Heart right ventricle (tissue), 16 donors: ENCODE measurements at regions not wholly inside any gene's neighbourhood (a gene's known extent, or its start where the extent isn't known, plus 50 kb on each side); places are given as distances from the start of the nearest gene placed in this dataset.
A peak's percentile ranks its signal among the peaks of the same experiment; 100 is the strongest.

Experiments
- ATAC-seq, 8 donors: fragments of 200-7000 bp; cut with Tn5 transposase; one replicate each; pipeline ENCODE4 v1.9.1; 2020; ENCODE audit warnings: mild to moderate bottlenecking in 8 of 8, moderate library complexity in 8 of 8, moderate number of reproducible peaks in 1 of 8
- DNase-seq, 2 donors: peaks; one replicate each; pipeline ENCODE4 v3.0.0-alpha.2; 2020
- H3K27ac ChIP-seq, 10 donors: fragments of 200-600 bp; sonication (generic) in 2 of 10; one replicate each; pipeline versions ENCODE4 v1.5.0 to v1.8.0; 2020 to 2022; ENCODE audit warnings: mild to moderate bottlenecking in 3 of 10
- H3K27me3 ChIP-seq, 7 donors: fragments of 200-600 bp; one replicate each; pipeline ENCODE4 v1.8.0; 2021 to 2022; ENCODE audit warnings: mild to moderate bottlenecking in 2 of 7
- H3K36me3 ChIP-seq, 9 donors: fragments of 200-600 bp; sonication (generic) in 1 of 9; one replicate each; pipeline versions ENCODE4 v1.5.0 to v1.8.0; 2020 to 2022; ENCODE audit warnings: mild to moderate bottlenecking in 2 of 9
- H3K4me1 ChIP-seq, 9 donors: fragments of 200-600 bp; sonication (generic) in 1 of 9; one replicate each; pipeline versions ENCODE4 v1.5.0 to v1.8.0; 2020 to 2022; ENCODE audit warnings: mild to moderate bottlenecking in 4 of 9
- H3K4me3 ChIP-seq, 10 donors: fragments of 200-600 bp; sonication (generic) in 2 of 10; one replicate each; pipeline versions ENCODE4 v1.5.0 to v1.8.0; 2020 to 2022; ENCODE audit warnings: mild to moderate bottlenecking in 7 of 10, moderate library complexity in 2 of 10
- H3K9me3 ChIP-seq, 11 donors: fragments of 200-600 bp in 10 of 11; sonication (generic) in 2 of 11; one replicate each; pipeline versions ENCODE4 v1.5.0 to v1.8.0; 2013 to 2022; ENCODE audit warnings: mild to moderate bottlenecking in 2 of 11, control low read depth in 1 of 11, moderate library complexity in 1 of 11
- CTCF ChIP-seq, 9 donors: fragments of 200-600 bp; sonication (generic) in 2 of 9; IDR thresholded peaks; one replicate each; pipeline versions ENCODE4 v1.5.0 to v1.8.0; 2021 to 2022; ENCODE audit warnings: antibody characterized with exemption in 9 of 9, mild to moderate bottlenecking in 5 of 9, moderate library complexity in 1 of 9
- WGBS, 2 donors: extraction: QIAGEN DNeasy Blood & Tissue Kit; methylation state at CpG; one replicate each; pipeline ENCODE4 v1.1.7; 2013; ENCODE audit warnings: inconsistent platforms in 1 of 2; 5-methylcytosine and 5-hydroxymethylcytosine counted together
- intact Hi-C, 10 donors: fragments of 100-400 bp; cut with DNase I; formaldehyde crosslinking; loops; one replicate each; pipeline versions ENCODE4 v1.11.1 to v1.14.2; 2022
- donor health status: Arrhythmogenic right ventricular cardiomyopathy.
- donor health status: ischemic (EF 13 %, LVEDD 7.1; RV severe dilation, severe dysfunction).
- donor health status: healthy with polysubstance abuse.
- donor health status: DM: no; HTN: yes; CAD: no.
- donor health status: DM: no; HTN: no; CAD: no.
- donor health status: ischemic (EF 25% LVEDD 6.9; RV normal size, moderate dysfunction).
- donor health status: ischemic (EF 25% LVEDD 5.7; RV mildly dilated, moderate dysfunction).
- donor health status: healthy.
- donor health status: DM: yes; HTN: yes; CAD: no.
- donor health status: Ischemic cardiomyopathy.
- donor health status: ischemic (EF 35%, LVEDD 5.7; RV mildly dilated, moderate dysfunction).
- donor health status: nonischemic (EF 11% LVEDD 7.7; RV severe dilation, severe dysfunction).
- donor health status: DM: yes; HTN: yes; CAD: no.
- donor health status: PGD.
- donor health status: ischemic (EF 29% LVEDD 5.4; RV normal size, mild dysfunction).
- donor health status: nonischemic (EF 23%, LVEDD 6.1; RV moderate dilation, normal function).

GRCh38 chr2:49687918-49688317 lies 533.6 kb upstream of the FSHR start:
- peak in 8 of 9 donors; percentile 21 to 56 (median 44) for TF ChIP-seq CTCF (IDR thresholded peaks at IDR 0.05)
- Histone ChIP-seq H3K4me3 (no peak overlapping the region), H3K27me3 (no peaks in the 10 kb centered on the region), H3K36me3 (no peaks in the 10 kb centered on the region), H3K9me3 (peaks cover 0 to 4% (median 0%) of the 10 kb centered on the region in 11 donors), H3K4me1 (no peaks in the 10 kb centered on the region), H3K27ac (no peak overlapping the region)
- 84 to 96% methylated on average over 1 of the region's 1 CpG for WGBS, 2 donors
- DNase-seq, result no peak
- ATAC-seq, result no peak
- intact Hi-C loops, result loop anchor here in 9 of 10 donors (2.0 to 10.0 kb wide), 5 partner anchors 454 to 714 kb away; no protein-coding TSS in a partner anchor

GRCh38 chr2:49686897-49687442 lies 532.7 kb upstream of the FSHR start:
- H3K4me1 ChIP-seq, result no peaks in the 10 kb centered on the region
- DNase-seq (no peak), ATAC-seq (no peak)
- H3K4me3 ChIP-seq, result no peak overlapping the region
- no peak for TF ChIP-seq CTCF (IDR thresholded peaks at IDR 0.05)
- 47 to 54% methylated on average over 2 of the region's 2 CpGs for WGBS, 2 donors
- H3K27me3 ChIP-seq, result no peaks in the 10 kb centered on the region
- peaks cover 0 to 2% (median 0%) of the 10 kb centered on the region in 11 donors for H3K9me3 ChIP-seq
- H3K36me3 ChIP-seq, result no peaks in the 10 kb centered on the region
- intact Hi-C loops, result loop anchor here in 9 of 10 donors (1.0 to 10.0 kb wide), 5 partner anchors 455 to 715 kb away; no protein-coding TSS in a partner anchor
- H3K27ac ChIP-seq, result no peak overlapping the region

GRCh38 chr2:49686291-49686690 lies 532.0 kb upstream of the FSHR start:
- no peak for TF ChIP-seq CTCF (IDR thresholded peaks at IDR 0.05)
- intact Hi-C loops, result loop anchor here in 9 of 10 donors (1.0 to 10.0 kb wide), 5 partner anchors 456 to 716 kb away; no protein-coding TSS in a partner anchor
- no peak overlapping the region for H3K4me3 ChIP-seq
- WGBS, 2 donors, result 72 to 74% methylated on average over 2 of the region's 2 CpGs
- H3K27ac ChIP-seq, result no peak overlapping the region
- DNase-seq (no peak), ATAC-seq (no peak)
- H3K4me1 ChIP-seq, result no peaks in the 10 kb centered on the region
- no peaks in the 10 kb centered on the region for H3K36me3 ChIP-seq
- no peaks in the 10 kb centered on the region for H3K27me3 ChIP-seq
- no peaks in the 10 kb centered on the region for H3K9me3 ChIP-seq

- no peaks in the 10 kb centered on the region for H3K4me1 ChIP-seq
- DNase-seq (no peak), ATAC-seq (peak in 1 of 8 donors; percentile 37)
- no peak for TF ChIP-seq CTCF (IDR thresholded peaks at IDR 0.05)
- H3K9me3 ChIP-seq, result no peaks in the 10 kb centered on the region
- WGBS, 2 donors, result 94 to 96% methylated on average over 1 of the region's 1 CpG
- no peaks in the 10 kb centered on the region for H3K36me3 ChIP-seq
- intact Hi-C loops, result no loop called here
- no peak overlapping the region for H3K4me3 ChIP-seq
- H3K27me3 ChIP-seq, result no peaks in the 10 kb centered on the region
- H3K27ac ChIP-seq, result no peak overlapping the region
Measured at GRCh38 chr2:49677227-49677626, 522.9 kb upstream of the FSHR start.
